ENCODE measurements at regions not wholly inside any gene's neighbourhood (a gene's known extent, or its start where the extent isn't known, plus 50 kb on each side); places are given as distances from the start of the nearest gene placed in this dataset.

DNA sequence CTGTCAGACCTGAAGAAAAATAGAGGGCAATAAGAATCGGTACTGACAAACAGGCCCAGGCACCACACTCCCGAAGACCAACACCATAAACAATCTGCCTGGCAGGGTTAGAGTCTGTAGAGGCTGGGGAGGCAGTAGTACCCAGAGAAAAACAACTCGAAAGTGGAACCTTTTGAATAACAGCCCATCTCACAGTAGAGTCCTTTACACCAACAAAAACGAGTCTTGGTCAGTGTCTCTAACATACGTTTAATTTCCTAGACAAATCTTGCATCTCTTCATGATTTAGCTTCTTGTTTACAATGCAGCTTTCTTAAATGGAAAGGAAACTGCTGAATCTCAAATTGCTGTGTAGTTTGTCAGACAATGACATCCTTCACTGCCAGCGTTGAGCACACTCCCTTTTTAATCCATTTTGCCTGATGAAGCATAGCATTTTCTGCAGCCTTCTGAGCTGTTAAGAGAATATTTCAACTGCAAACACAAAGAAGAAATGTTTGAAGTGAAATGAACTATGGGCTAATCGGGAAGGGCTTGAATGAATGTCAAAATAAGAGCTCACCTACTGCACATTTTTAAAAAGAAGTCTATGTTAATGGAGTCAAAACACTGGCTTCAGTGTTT is 73.1 kb upstream of the DSG1 start:
- TF ChIP-seq, protein P1, sequence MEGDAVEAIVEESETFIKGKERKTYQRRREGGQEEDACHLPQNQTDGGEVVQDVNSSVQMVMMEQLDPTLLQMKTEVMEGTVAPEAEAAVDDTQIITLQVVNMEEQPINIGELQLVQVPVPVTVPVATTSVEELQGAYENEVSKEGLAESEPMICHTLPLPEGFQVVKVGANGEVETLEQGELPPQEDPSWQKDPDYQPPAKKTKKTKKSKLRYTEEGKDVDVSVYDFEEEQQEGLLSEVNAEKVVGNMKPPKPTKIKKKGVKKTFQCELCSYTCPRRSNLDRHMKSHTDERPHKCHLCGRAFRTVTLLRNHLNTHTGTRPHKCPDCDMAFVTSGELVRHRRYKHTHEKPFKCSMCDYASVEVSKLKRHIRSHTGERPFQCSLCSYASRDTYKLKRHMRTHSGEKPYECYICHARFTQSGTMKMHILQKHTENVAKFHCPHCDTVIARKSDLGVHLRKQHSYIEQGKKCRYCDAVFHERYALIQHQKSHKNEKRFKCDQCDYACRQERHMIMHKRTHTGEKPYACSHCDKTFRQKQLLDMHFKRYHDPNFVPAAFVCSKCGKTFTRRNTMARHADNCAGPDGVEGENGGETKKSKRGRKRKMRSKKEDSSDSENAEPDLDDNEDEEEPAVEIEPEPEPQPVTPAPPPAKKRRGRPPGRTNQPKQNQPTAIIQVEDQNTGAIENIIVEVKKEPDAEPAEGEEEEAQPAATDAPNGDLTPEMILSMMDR (IDR thresholded peaks at IDR 0.05), result no peak
- TF ChIP-seq POLR2A (IDR thresholded peaks at IDR 0.05), result no peak

Data from uterus (tissue), 2 donors.